Mesenchymal stem cell (in vitro differentiated cells and primary cell): ENCODE measurements at regions not wholly inside any gene's neighbourhood (a gene's known extent, or its start where the extent isn't known, plus 50 kb on each side); places are given as distances from the start of the nearest gene placed in this dataset.

ENCODE experiments used
- DNase-seq: peaks from one replicate; pipeline ENCODE4 v3.0.0-alpha.2; 2013
- H2AFZ ChIP-seq: one replicate; pipeline ENCODE4 v1.6.1; 2013; ENCODE audit warnings: low read depth, mild to moderate bottlenecking, control low read depth, inconsistent platforms, low read length, moderate library complexity
- H2AK5ac ChIP-seq: 2 replicates; pipeline ENCODE4 v1.6.1; 2013; ENCODE audit warnings: low read length, moderate library complexity, mild to moderate bottlenecking, inconsistent platforms; ENCODE audit not compliant: severe bottlenecking
- H2BK120ac ChIP-seq: one replicate; pipeline ENCODE4 v1.6.1; 2013; ENCODE audit warnings: low read depth, mild to moderate bottlenecking, inconsistent platforms, low read length, moderate library complexity
- H2BK12ac ChIP-seq, 2 experiments: one replicate each; pipeline ENCODE4 v1.6.1; 2013; ENCODE audit warnings: inconsistent platforms in 2 of 2, low read length in 2 of 2, mild to moderate bottlenecking in 2 of 2, moderate library complexity in 2 of 2, control low read depth in 1 of 2
- H2BK15ac ChIP-seq: one replicate; pipeline ENCODE4 v1.6.1; 2013; ENCODE audit warnings: mild to moderate bottlenecking, low read depth, inconsistent platforms; ENCODE audit not compliant: poor library complexity, severe bottlenecking
- H2BK5ac ChIP-seq: 2 replicates; pipeline ENCODE4 v1.6.1; 2013; ENCODE audit warnings: low read depth, mild to moderate bottlenecking, low read length, control low read depth, inconsistent platforms; ENCODE audit not compliant: poor library complexity, severe bottlenecking
- H3K14ac ChIP-seq, 2 experiments: one replicate each; pipeline ENCODE4 v1.6.1; 2013; ENCODE audit warnings: inconsistent platforms in 2 of 2, low read length in 2 of 2, control low read depth in 1 of 2, mild to moderate bottlenecking in 1 of 2, moderate library complexity in 1 of 2
- H3K18ac ChIP-seq, 2 experiments: one replicate each; pipeline ENCODE4 v1.6.1; 2013; ENCODE audit warnings: inconsistent platforms in 2 of 2, low read length in 2 of 2, control low read depth in 1 of 2, low read depth in 1 of 2, mild to moderate bottlenecking in 1 of 2
- H3K23ac ChIP-seq, 2 experiments: one replicate each; pipeline ENCODE4 v1.6.1; 2013; ENCODE audit warnings: inconsistent platforms in 2 of 2, low read length in 2 of 2, mild to moderate bottlenecking in 2 of 2, moderate library complexity in 2 of 2, control low read depth in 1 of 2
- H3K27ac ChIP-seq: 2 replicates; pipeline ENCODE4 v1.5.1; 2013; ENCODE audit warnings: mild to moderate bottlenecking, moderate library complexity, low read length, control low read depth, inconsistent platforms; ENCODE audit not compliant: poor library complexity, severe bottlenecking
- H3K27me3 ChIP-seq, 2 experiments: 2 replicates each; pipeline versions ENCODE4 v1.6.1 to v1.7.0; 2013; ENCODE audit warnings: low read length in 2 of 2, mild to moderate bottlenecking in 2 of 2, moderate library complexity in 2 of 2, control low read depth in 1 of 2, inconsistent platforms in 1 of 2; ENCODE audit not compliant: control insufficient read depth in 1 of 2, insufficient read depth in 1 of 2
- H3K36me3 ChIP-seq, 2 experiments: 2 replicates each; pipeline versions ENCODE4 v1.6.1 to v1.7.0; 2013; ENCODE audit warnings: low read length in 2 of 2, control low read depth in 1 of 2, inconsistent platforms in 1 of 2, low read depth in 1 of 2, mild to moderate bottlenecking in 1 of 2; ENCODE audit not compliant: insufficient read depth in 2 of 2, control insufficient read depth in 1 of 2
- H3K4ac ChIP-seq, 2 experiments: one replicate each; pipeline ENCODE4 v1.6.1; 2013; ENCODE audit warnings: inconsistent platforms in 2 of 2, low read length in 2 of 2, mild to moderate bottlenecking in 2 of 2, moderate library complexity in 2 of 2, control low read depth in 1 of 2, low read depth in 1 of 2
- H3K4me1 ChIP-seq: 2 replicates; pipeline ENCODE4 v1.6.1; 2013; ENCODE audit warnings: low read depth, low read length, control low read depth; ENCODE audit not compliant: control insufficient read depth, insufficient read depth
- H3K4me2 ChIP-seq: 2 replicates; pipeline ENCODE4 v1.6.1; 2013; ENCODE audit warnings: low read length, mild to moderate bottlenecking, inconsistent platforms; ENCODE audit not compliant: poor library complexity, severe bottlenecking
- H3K4me3 ChIP-seq, 2 experiments: 2 replicates each; pipeline versions ENCODE4 v1.5.1 to v1.7.0; 2013; ENCODE audit warnings: low read length in 2 of 2, mild to moderate bottlenecking in 2 of 2, control low read depth in 1 of 2, low read depth in 1 of 2; ENCODE audit not compliant: insufficient read depth in 1 of 2
- H3K79me1 ChIP-seq: replicated peaks from 2 replicates; pipeline ENCODE4 v1.6.1; 2013; ENCODE audit warnings: mild to moderate bottlenecking, control low read depth, low read length, inconsistent platforms; ENCODE audit not compliant: poor library complexity, severe bottlenecking
- H3K9ac ChIP-seq: 2 replicates; pipeline ENCODE4 v1.7.0; 2013; ENCODE audit warnings: mild to moderate bottlenecking, low read length, moderate library complexity
- H3K9me3 ChIP-seq: 2 replicates; pipeline ENCODE4 v1.7.0; 2013; ENCODE audit warnings: mild to moderate bottlenecking, low read length; ENCODE audit not compliant: control insufficient read depth
- H4K8ac ChIP-seq: one replicate; pipeline ENCODE4 v1.6.1; 2013; ENCODE audit warnings: inconsistent platforms, mild to moderate bottlenecking, low read length, moderate library complexity
- H4K91ac ChIP-seq: one replicate; pipeline ENCODE4 v1.6.1; 2013; ENCODE audit warnings: mild to moderate bottlenecking, low read length, inconsistent platforms
- WGBS: methylation state at CpG from one replicate; pipeline ENCODE4 v1.1.7; 2013; ENCODE audit warnings: mixed read lengths; 5-methylcytosine and 5-hydroxymethylcytosine counted together

GRCh38 chr11:30749268-30749667, 163.1 kb upstream of the MPPED2 start:
- H2BK15ac ChIP-seq = no peak overlapping the region
- H2BK5ac ChIP-seq = no peak overlapping the region
- no peak overlapping the region for H3K4me2 ChIP-seq
- no peak overlapping the region for H2BK12ac ChIP-seq
- H3K4ac ChIP-seq = no peak overlapping the region
- H3K9me3 ChIP-seq = no peaks in the 10 kb centered on the region
- no peaks in the 10 kb centered on the region for H3K4me1 ChIP-seq
- H3K23ac ChIP-seq = no peak overlapping the region
- H3K27ac ChIP-seq = no peak overlapping the region
- no peaks in the 10 kb centered on the region for H3K27me3 ChIP-seq
- no peak overlapping the region for H3K9ac ChIP-seq
- no peaks in the 10 kb centered on the region for H3K36me3 ChIP-seq
- H3K79me1 ChIP-seq = no peaks in the 10 kb centered on the region
- H2BK120ac ChIP-seq = no peak overlapping the region
- no peak overlapping the region for H4K91ac ChIP-seq
- no peak overlapping the region for H4K8ac ChIP-seq
- no peak overlapping the region for H3K4me3 ChIP-seq
- WGBS = no CpG with 5 or more reads among the region's 2 CpGs
- H3K14ac ChIP-seq = no peak overlapping the region
- DNase-seq = no peak
- no peak overlapping the region for H2AK5ac ChIP-seq
- no peak overlapping the region for H2AFZ ChIP-seq
- no peak overlapping the region for H3K18ac ChIP-seq

GRCh38 chr11:30741039-30741550, 154.9 kb upstream of the MPPED2 start:
- Histone ChIP-seq H3K4ac (no peak overlapping the region), H3K4me2 (no peak overlapping the region), H2BK12ac (no peak overlapping the region), H2AFZ (no peak overlapping the region), H2BK15ac (no peak overlapping the region), H2AK5ac (no peak overlapping the region), H4K8ac (no peak overlapping the region), H3K79me1 (no peaks in the 10 kb centered on the region), H3K9ac (no peak overlapping the region), H3K4me3 (no peak overlapping the region), H3K27ac (no peak overlapping the region), H3K18ac (no peak overlapping the region), H3K36me3 (no peaks in the 10 kb centered on the region), H3K27me3 (no peaks in the 10 kb centered on the region), H4K91ac (no peak overlapping the region), H3K14ac (no peak overlapping the region), H3K4me1 (no peaks in the 10 kb centered on the region), H2BK5ac (no peak overlapping the region), H2BK120ac (no peak overlapping the region), H3K9me3 (no peaks in the 10 kb centered on the region), H3K23ac (no peak overlapping the region)
- peak; percentile 72 for DNase-seq
- WGBS = 82% methylated on average over 9 of the region's 10 CpGs

- Histone ChIP-seq H2BK5ac (no peak overlapping the region), H3K27me3 (no peaks in the 10 kb centered on the region), H3K36me3 (no peaks in the 10 kb centered on the region), H2BK120ac (no peak overlapping the region), H3K14ac (no peak overlapping the region), H3K9ac (no peak overlapping the region), H3K4ac (no peak overlapping the region), H3K4me3 (no peak overlapping the region), H2BK15ac (no peak overlapping the region), H3K4me1 (no peaks in the 10 kb centered on the region), H3K18ac (no peak overlapping the region), H2AFZ (no peak overlapping the region), H4K8ac (no peak overlapping the region), H2AK5ac (no peak overlapping the region), H4K91ac (no peak overlapping the region), H2BK12ac (no peak overlapping the region), H3K4me2 (no peak overlapping the region), H3K23ac (no peak overlapping the region), H3K79me1 (no peaks in the 10 kb centered on the region), H3K27ac (no peak overlapping the region), H3K9me3 (no peaks in the 10 kb centered on the region)
- WGBS = no CpG with 5 or more reads among the region's 1 CpG
- no peak for DNase-seq
These were observed 153.9 kb upstream of the MPPED2 start for GRCh38 chr11:30740091-30740490.

- Histone ChIP-seq H3K27ac (no peak overlapping the region), H3K79me1 (no peaks in the 10 kb centered on the region), H3K18ac (no peak overlapping the region), H2BK12ac (no peak overlapping the region), H2BK15ac (no peak overlapping the region), H3K4me1 (no peaks in the 10 kb centered on the region), H2AK5ac (no peak overlapping the region), H3K4me3 (no peak overlapping the region), H4K91ac (no peak overlapping the region), H3K27me3 (no peaks in the 10 kb centered on the region), H3K36me3 (no peaks in the 10 kb centered on the region), H3K4me2 (no peak overlapping the region), H3K23ac (no peak overlapping the region), H3K9ac (no peak overlapping the region), H3K14ac (no peak overlapping the region), H2AFZ (no peak overlapping the region), H2BK120ac (no peak overlapping the region), H3K4ac (no peak overlapping the region), H4K8ac (no peak overlapping the region), H2BK5ac (no peak overlapping the region), H3K9me3 (no peaks in the 10 kb centered on the region)
- no peak for DNase-seq
These were observed 149.8 kb upstream of the MPPED2 start for GRCh38 chr11:30735946-30736345.
